HFFc6 (cell line): ENCODE measurements at regions not wholly inside any gene's neighbourhood (a gene's known extent, or its start where the extent isn't known, plus 50 kb on each side); places are given as distances from the start of the nearest gene placed in this dataset.

ENCODE experiments used
- DNase-seq: peaks from one replicate; pipeline ENCODE4 v3.0.0-alpha.2; 2018
- H3K27ac Mint-ChIP-seq: 2 replicates; pipeline ENCODE4 v1.8.0; 2020; ENCODE audit warnings: mild to moderate bottlenecking, mixed read lengths
- H3K27me3 Mint-ChIP-seq: 2 replicates; pipeline ENCODE4 v1.8.0; 2021; ENCODE audit warnings: mild to moderate bottlenecking, moderate library complexity, mixed read lengths; ENCODE audit not compliant: insufficient read depth
- H3K36me3 Mint-ChIP-seq: 2 replicates; pipeline ENCODE4 v1.8.0; 2021; ENCODE audit warnings: low read depth, mixed read lengths
- H3K4me1 Mint-ChIP-seq: 2 replicates; pipeline ENCODE4 v1.8.0; 2020; ENCODE audit warnings: low read depth, mixed read lengths
- H3K4me3 Mint-ChIP-seq: 2 replicates; pipeline ENCODE4 v1.8.0; 2020; ENCODE audit warnings: mild to moderate bottlenecking, moderate library complexity, mixed read lengths
- H3K9me3 Mint-ChIP-seq: 2 replicates; pipeline ENCODE4 v1.8.0; 2020; ENCODE audit warnings: mild to moderate bottlenecking, mixed read lengths
- TF ChIP-seq, protein P1 (sequence below): fragments of 200-600 bp; sonication (generic); IDR thresholded peaks from 2 replicates; pipeline ENCODE4 v1.5.0; 2021; ENCODE audit warnings: antibody characterized with exemption, mild to moderate bottlenecking

- H3K4me1 Mint-ChIP-seq, result no peaks in the 10 kb centered on the region
- H3K27me3 Mint-ChIP-seq, result no peaks in the 10 kb centered on the region
- no peak overlapping the region for H3K4me3 Mint-ChIP-seq
Observed at GRCh38 chr10:20454331-20454730, 442.8 kb downstream of the NEBL start.

GRCh38 chr10:20446561-20447193 is 450.4 kb downstream of the NEBL start:
- Mint-ChIP-seq H3K4me3 (no peak overlapping the region), H3K27me3 (peaks cover 2% of the 10 kb centered on the region; the same call in 1 of the 2 replicates), H3K9me3 (peaks cover 60% of the 10 kb centered on the region), H3K36me3 (peaks cover 6% of the 10 kb centered on the region; the same call in 1 of the 2 replicates), H3K4me1 (no peaks in the 10 kb centered on the region), H3K27ac (no peak overlapping the region)
- TF ChIP-seq, protein P1, sequence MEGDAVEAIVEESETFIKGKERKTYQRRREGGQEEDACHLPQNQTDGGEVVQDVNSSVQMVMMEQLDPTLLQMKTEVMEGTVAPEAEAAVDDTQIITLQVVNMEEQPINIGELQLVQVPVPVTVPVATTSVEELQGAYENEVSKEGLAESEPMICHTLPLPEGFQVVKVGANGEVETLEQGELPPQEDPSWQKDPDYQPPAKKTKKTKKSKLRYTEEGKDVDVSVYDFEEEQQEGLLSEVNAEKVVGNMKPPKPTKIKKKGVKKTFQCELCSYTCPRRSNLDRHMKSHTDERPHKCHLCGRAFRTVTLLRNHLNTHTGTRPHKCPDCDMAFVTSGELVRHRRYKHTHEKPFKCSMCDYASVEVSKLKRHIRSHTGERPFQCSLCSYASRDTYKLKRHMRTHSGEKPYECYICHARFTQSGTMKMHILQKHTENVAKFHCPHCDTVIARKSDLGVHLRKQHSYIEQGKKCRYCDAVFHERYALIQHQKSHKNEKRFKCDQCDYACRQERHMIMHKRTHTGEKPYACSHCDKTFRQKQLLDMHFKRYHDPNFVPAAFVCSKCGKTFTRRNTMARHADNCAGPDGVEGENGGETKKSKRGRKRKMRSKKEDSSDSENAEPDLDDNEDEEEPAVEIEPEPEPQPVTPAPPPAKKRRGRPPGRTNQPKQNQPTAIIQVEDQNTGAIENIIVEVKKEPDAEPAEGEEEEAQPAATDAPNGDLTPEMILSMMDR, result no peak
- no peak for DNase-seq

More at GRCh38 chr10:20454331-20454730, 442.8 kb downstream of the NEBL start:
- DNase-seq, result no peak
- Mint-ChIP-seq H3K27ac (no peak overlapping the region), H3K36me3 (no peaks in the 10 kb centered on the region), H3K9me3 (peaks cover 46% of the 10 kb centered on the region)
- TF ChIP-seq, protein P1, result no peak

GRCh38 chr10:20443094-20443493 is 454.0 kb downstream of the NEBL start:
- TF ChIP-seq, protein P1, result no peak
- H3K27ac Mint-ChIP-seq, result no peak overlapping the region
- no peak overlapping the region for H3K4me3 Mint-ChIP-seq
- H3K9me3 Mint-ChIP-seq, result peaks cover 55% of the 10 kb centered on the region
- DNase-seq, result no peak
- peaks cover 2% of the 10 kb centered on the region; the same call in 1 of the 2 replicates for H3K27me3 Mint-ChIP-seq
- no peaks in the 10 kb centered on the region for H3K4me1 Mint-ChIP-seq
- peaks cover 6% of the 10 kb centered on the region; the same call in 1 of the 2 replicates for H3K36me3 Mint-ChIP-seq

GRCh38 chr10:20429742-20430141 is 467.4 kb downstream of the NEBL start:
- Mint-ChIP-seq H3K4me1 (no peaks in the 10 kb centered on the region), H3K36me3 (no peaks in the 10 kb centered on the region), H3K27me3 (no peaks in the 10 kb centered on the region), H3K4me3 (no peak overlapping the region), H3K27ac (no peak overlapping the region), H3K9me3 (peaks cover 52% of the 10 kb centered on the region)
- DNase-seq, result no peak
- TF ChIP-seq, protein P1, result no peak

DNA sequence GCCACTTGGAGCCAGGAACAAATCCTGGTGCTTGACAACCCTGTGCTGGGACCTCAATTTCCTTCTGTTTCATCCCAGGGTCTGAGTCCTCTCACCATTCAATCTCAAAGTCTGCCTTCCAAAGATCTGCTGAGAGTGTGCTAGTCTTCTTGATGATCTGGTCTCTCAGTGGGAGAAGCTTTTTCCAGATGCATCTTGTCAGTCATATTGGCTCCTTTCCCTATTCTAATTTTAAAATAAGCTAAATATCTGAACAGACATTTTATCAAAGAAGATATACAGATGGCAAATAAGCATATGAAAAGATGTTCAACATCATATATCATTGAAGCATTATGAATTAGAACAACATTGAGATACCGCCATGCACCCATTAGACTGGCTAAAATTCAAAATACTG is 469.3 kb downstream of the NEBL start:
- TF ChIP-seq, protein P1, result no peak
- Mint-ChIP-seq H3K9me3 (peaks cover 56% of the 10 kb centered on the region), H3K36me3 (no peaks in the 10 kb centered on the region), H3K27ac (no peak overlapping the region), H3K4me3 (no peak overlapping the region), H3K4me1 (no peaks in the 10 kb centered on the region), H3K27me3 (no peaks in the 10 kb centered on the region)
- no peak for DNase-seq
